Karpas-422 (cell line): ENCODE measurements at regions not wholly inside any gene's neighbourhood (a gene's known extent, or its start where the extent isn't known, plus 50 kb on each side); places are given as distances from the start of the nearest gene placed in this dataset.
A peak's percentile ranks its signal among the peaks of the same experiment; 100 is the strongest.

Experiments
- DNase-seq: peaks from one replicate; pipeline ENCODE4 v3.0.0-alpha.2; 2015
- H2AFZ ChIP-seq: fragments of 200-600 bp; sonication (generic); 2 replicates; pipeline ENCODE4 v1.6.1; 2014; ENCODE audit warnings: antibody characterized with exemption, low read length, mixed read lengths
- H3K27ac ChIP-seq: fragments of 200-600 bp; sonication (generic); 2 replicates; pipeline ENCODE4 v1.5.1; 2014; ENCODE audit warnings: mild to moderate bottlenecking, low read length, moderate library complexity
- H3K27me3 ChIP-seq: fragments of 200-600 bp; sonication (generic); 2 replicates; pipeline ENCODE4 v1.6.1; 2014; ENCODE audit warnings: low read length, mixed read lengths
- H3K36me3 ChIP-seq: fragments of 200-600 bp; sonication (generic); 2 replicates; pipeline ENCODE4 v1.6.1; 2014; ENCODE audit warnings: low read length, mixed read lengths; ENCODE audit not compliant: insufficient read depth
- H3K4me1 ChIP-seq: fragments of 200-600 bp; sonication (generic); 2 replicates; pipeline ENCODE4 v1.6.1; 2014; ENCODE audit warnings: mild to moderate bottlenecking, low read length, mixed read lengths
- H3K4me2 ChIP-seq: fragments of 200-600 bp; sonication (generic); 2 replicates; pipeline ENCODE4 v1.6.1; 2014; ENCODE audit warnings: low read length, low read depth, mild to moderate bottlenecking; ENCODE audit not compliant: poor library complexity, severe bottlenecking
- H3K4me3 ChIP-seq: fragments of 200-600 bp; sonication (generic); 2 replicates; pipeline ENCODE4 v1.5.1; 2014; ENCODE audit warnings: mild to moderate bottlenecking, antibody characterized with exemption, low read length, mixed read lengths
- H3K79me2 ChIP-seq: fragments of 200-600 bp; sonication (generic); 2 replicates; pipeline ENCODE4 v1.6.1; 2014; ENCODE audit warnings: mild to moderate bottlenecking, low read length, mixed read lengths
- H3K9ac ChIP-seq: fragments of 200-600 bp; sonication (generic); 2 replicates; pipeline ENCODE4 v1.6.0; 2014; ENCODE audit warnings: low read length
- H3K9me2 ChIP-seq: fragments of 200-600 bp; sonication (generic), shearing (Covaris generic); replicated peaks from 2 replicates; pipeline ENCODE4 v1.6.0; 2014; ENCODE audit warnings: mild to moderate bottlenecking, low read length, moderate library complexity; ENCODE audit not compliant: insufficient read depth
- H3K9me3 ChIP-seq: fragments of 300-700, 200-600 bp; sonication (generic); 2 replicates; pipeline ENCODE4 v1.6.1; 2014; ENCODE audit warnings: low read length, mixed read lengths
- H4K20me1 ChIP-seq: fragments of 200-600 bp; sonication (generic); 2 replicates; pipeline ENCODE4 v1.6.1; 2014; ENCODE audit warnings: mild to moderate bottlenecking, antibody characterized with exemption, low read length, low read depth; ENCODE audit not compliant: insufficient read depth

DNA sequence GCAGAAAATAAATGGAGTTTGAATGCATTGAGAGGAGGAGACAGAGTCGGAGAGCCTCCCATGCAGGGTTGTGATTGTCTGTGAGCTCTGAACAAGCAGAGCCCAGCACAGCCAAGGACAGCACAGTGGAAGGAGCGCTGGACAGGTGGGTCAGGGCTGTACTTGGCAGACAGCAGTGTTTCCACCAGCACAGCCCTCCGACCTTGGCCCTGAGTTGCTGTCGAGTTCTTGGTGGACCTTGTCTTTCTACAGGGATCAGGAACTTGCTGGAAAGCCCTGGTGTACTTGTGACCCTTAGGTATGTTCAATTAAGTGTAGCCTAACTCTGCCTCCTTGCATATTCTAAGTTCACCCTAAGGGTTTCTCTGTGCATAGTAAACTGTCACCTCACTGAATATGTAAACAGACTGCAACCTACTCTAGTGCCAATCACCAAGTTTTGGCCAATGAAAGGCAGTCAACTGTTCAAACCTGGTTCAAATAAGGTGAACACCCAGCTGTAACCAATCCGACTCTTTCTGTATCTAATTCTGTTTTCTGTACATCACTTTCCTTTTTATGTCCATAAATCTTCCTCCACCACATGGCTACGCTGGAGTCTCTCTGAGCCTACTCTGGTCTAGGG is 86.6 kb upstream of the SLC25A33 start:
- Histone ChIP-seq H3K4me1 (peaks cover 12% of the 10 kb centered on the region), H3K9me2 (no peaks in the 10 kb centered on the region), H3K36me3 (no peaks in the 10 kb centered on the region), H3K4me3 (no peak overlapping the region), H3K4me2 (no peak overlapping the region), H3K79me2 (no peaks in the 10 kb centered on the region), H3K27ac (no peak overlapping the region), H4K20me1 (no peaks in the 10 kb centered on the region), H3K9ac (no peak overlapping the region), H3K27me3 (no peaks in the 10 kb centered on the region), H3K9me3 (no peaks in the 10 kb centered on the region), H2AFZ (no peak overlapping the region)
- DNase-seq = no peak

DNA sequence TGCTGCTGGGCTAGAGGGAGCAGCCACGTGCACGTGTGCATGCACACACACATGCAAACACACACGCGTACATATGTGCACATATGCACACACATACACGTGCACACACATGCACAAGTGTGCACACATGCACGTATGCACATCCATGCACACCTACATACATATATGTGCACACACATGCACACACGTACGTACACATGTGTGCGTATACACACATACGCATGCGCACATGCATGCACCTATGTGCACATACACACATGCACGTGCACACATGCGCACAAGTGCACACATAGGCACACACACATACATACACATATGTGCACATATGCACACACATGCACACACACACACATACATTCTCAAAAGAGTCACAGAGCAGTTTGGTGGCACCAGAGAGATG is 85.9 kb upstream of the SLC25A33 start:
- H2AFZ ChIP-seq = no peak overlapping the region
- H3K9ac ChIP-seq = no peak overlapping the region
- H3K36me3 ChIP-seq = no peaks in the 10 kb centered on the region
- no peak for DNase-seq
- H3K9me2 ChIP-seq = no peaks in the 10 kb centered on the region
- H3K4me2 ChIP-seq = no peak overlapping the region
- H3K27ac ChIP-seq = no peak overlapping the region
- H3K4me1 ChIP-seq = peaks cover 12% of the 10 kb centered on the region
- no peaks in the 10 kb centered on the region for H3K79me2 ChIP-seq
- no peaks in the 10 kb centered on the region for H4K20me1 ChIP-seq
- H3K27me3 ChIP-seq = no peaks in the 10 kb centered on the region
- no peak overlapping the region for H3K4me3 ChIP-seq
- H3K9me3 ChIP-seq = no peaks in the 10 kb centered on the region

DNA sequence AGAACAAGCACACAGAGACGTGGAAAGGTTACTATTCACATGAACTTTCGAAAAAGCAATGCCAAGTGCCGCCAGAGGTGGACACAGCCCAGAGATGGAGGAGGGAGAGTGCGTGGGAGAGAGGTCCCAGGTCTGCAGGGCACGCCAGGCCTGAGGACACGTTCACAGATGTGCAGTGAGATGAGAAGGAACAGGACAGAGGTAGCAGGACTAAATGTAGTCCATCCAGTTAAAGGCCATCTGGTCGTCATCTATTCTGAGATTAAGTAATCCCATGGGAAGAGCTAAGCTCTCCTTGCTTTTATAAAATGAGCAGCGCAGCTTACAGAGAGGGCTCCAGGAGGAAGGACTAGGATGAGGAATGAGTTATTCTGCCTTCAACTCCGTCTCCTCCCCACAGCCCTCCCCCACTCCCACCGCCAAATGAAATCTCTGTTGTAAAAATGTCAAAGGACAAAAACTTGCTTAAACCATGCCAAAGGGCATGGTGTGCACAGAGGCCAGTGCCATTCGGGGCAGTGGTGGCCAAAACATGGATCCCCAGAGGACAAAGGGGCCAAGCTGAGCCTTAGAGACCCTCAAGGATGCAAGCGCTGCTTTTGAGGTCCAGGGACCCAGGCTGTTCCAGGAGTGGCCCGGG is 85.4 kb upstream of the SLC25A33 start:
- Histone ChIP-seq H3K79me2 (no peaks in the 10 kb centered on the region), H3K9me3 (no peaks in the 10 kb centered on the region), H3K4me2 (no peak overlapping the region), H3K27me3 (no peaks in the 10 kb centered on the region), H4K20me1 (no peaks in the 10 kb centered on the region), H2AFZ (no peak overlapping the region), H3K36me3 (no peaks in the 10 kb centered on the region), H3K9ac (no peak overlapping the region), H3K4me1 (peaks cover 12% of the 10 kb centered on the region), H3K4me3 (no peak overlapping the region), H3K9me2 (no peaks in the 10 kb centered on the region), H3K27ac (no peak overlapping the region)
- no peak for DNase-seq

DNA sequence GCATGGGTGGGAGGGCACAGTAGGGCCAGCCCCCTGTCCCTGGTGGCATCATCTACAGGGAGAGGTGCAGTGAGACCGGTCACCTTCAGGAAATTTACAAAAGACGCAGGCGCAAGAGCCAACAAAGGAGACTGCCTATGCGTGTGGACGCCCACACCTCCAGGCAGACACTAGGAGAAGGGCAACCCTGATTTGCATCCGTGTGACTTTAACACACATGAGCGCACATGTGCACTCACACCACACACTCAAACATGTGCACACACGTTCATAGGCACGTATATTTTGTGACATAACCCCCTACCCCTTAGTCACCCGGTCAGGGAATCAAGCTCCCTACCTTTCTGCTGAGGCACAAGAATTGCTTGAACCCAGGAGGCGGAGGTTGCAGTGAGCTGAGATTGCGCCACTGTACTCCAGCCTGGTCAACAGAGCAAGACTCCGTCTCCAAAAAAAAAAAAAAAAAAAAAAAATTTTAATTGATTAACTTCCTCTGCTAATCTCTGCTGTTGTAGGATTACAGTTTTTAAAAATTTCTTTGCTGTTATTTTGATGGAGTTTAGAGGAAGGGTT is 84.7 kb upstream of the SLC25A33 start:
- Histone ChIP-seq H3K4me3 (no peak overlapping the region), H3K79me2 (no peaks in the 10 kb centered on the region), H3K36me3 (no peaks in the 10 kb centered on the region), H2AFZ (no peak overlapping the region), H3K4me1 (peaks cover 12% of the 10 kb centered on the region), H3K27ac (no peak overlapping the region), H3K4me2 (no peak overlapping the region), H4K20me1 (no peaks in the 10 kb centered on the region), H3K9me2 (no peaks in the 10 kb centered on the region), H3K9me3 (no peaks in the 10 kb centered on the region), H3K27me3 (no peaks in the 10 kb centered on the region), H3K9ac (no peak overlapping the region)
- DNase-seq = no peak

DNA sequence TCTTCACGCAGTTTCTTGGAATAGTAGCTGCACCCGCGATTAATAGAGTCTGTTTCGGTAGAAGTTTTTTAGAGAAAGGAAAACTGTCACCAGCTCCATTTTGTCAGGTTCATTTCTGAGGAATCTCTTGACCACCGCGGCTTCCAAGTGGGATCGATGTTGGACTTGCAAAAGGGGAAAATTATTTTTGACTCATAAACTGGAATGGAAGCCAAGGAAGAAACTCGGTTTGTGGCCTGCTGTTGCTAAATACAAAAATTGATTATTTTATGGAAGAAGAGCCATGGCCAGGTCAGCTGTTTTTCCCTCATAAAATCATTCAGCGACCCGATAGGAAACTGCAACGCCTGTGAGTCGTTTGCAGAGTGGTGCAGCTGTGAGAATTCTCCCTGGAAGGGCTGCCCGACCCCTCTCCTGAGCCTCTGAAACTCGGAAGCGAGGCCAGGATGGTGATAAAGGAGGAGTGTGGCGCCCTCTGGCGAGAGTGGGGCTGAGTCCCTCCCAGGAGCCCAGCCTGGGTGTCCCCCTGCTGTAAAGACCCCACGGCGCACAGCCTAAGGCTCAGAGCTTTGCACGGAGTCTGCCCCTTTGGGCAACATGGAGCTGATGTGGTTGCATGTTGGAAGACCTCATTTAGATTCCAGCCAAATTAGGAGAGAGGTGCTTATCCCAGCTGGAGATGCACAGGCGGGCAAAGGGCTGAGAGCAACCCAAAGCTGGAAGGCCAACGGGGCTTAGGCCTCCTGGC is 83.6 kb upstream of the SLC25A33 start:
- no peaks in the 10 kb centered on the region for H3K9me3 ChIP-seq
- H3K36me3 ChIP-seq = no peaks in the 10 kb centered on the region
- H3K4me3 ChIP-seq = no peak overlapping the region
- no peaks in the 10 kb centered on the region for H4K20me1 ChIP-seq
- H3K27ac ChIP-seq = no peak overlapping the region
- no peak overlapping the region for H2AFZ ChIP-seq
- H3K4me2 ChIP-seq = no peak overlapping the region
- H3K27me3 ChIP-seq = no peaks in the 10 kb centered on the region
- no peak overlapping the region for H3K9ac ChIP-seq
- no peaks in the 10 kb centered on the region for H3K9me2 ChIP-seq
- peak; percentile 80 for DNase-seq
- H3K4me1 ChIP-seq = peaks cover 12% of the 10 kb centered on the region
- no peaks in the 10 kb centered on the region for H3K79me2 ChIP-seq

DNA sequence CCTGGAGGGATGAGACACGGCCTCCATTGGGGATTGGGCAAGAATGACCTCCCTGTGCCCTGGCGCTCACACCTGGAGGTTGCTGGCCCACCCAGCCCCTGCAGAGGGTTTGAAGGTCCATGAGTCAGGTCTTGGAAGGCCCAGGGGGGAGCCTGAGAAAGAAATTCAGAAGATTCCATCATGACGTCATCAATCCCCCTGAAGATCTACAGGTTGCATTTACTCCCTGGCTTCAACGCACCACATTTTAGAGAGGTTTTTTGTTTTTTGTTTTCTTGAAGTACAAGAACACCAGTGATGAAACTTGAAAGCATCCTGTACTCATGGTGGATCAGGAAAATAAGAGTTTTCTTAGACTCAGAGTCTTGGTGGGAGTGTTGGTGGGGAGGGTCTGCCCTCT is 82.4 kb upstream of the SLC25A33 start:
- Histone ChIP-seq H3K27me3 (no peaks in the 10 kb centered on the region), H3K4me2 (no peak overlapping the region), H3K36me3 (no peaks in the 10 kb centered on the region), H2AFZ (no peak overlapping the region), H3K27ac (no peak overlapping the region), H3K4me3 (no peak overlapping the region), H3K79me2 (no peaks in the 10 kb centered on the region), H3K9me3 (no peaks in the 10 kb centered on the region), H4K20me1 (no peaks in the 10 kb centered on the region), H3K9me2 (no peaks in the 10 kb centered on the region), H3K4me1 (peaks cover 12% of the 10 kb centered on the region), H3K9ac (no peak overlapping the region)
- no peak for DNase-seq

DNA sequence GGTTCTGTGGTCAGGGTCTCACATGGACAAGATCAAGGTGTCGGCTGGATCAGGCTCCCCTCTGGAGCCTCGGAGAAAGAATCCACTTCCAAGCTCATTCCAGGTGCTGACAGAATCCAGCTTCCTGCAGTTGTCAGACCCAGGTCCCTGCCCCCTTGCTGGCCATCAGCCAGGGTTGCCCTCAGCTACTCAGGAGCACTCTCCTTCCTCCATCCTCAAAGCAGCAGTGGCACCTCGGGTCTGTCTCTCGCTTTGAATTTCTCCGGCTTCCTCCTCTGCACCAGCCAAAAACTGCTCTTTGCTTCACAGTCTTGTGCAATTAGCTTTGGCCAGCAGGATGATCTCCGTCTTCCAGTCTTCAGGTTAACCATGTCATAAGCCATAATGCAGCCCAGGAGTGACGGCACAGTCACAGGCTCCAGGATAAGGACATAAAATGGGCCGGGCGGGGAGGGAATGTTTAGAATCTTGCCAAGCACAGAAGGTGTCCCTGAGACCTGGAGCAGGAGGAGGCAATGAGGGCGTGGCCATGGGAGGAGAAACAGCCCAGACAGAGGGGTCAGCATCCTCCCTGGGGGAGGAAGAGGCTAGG is 79.4 kb upstream of the SLC25A33 start:
- no peak for DNase-seq
- Histone ChIP-seq H2AFZ (no peak overlapping the region), H3K27me3 (no peaks in the 10 kb centered on the region), H3K4me1 (no peaks in the 10 kb centered on the region), H3K9me2 (no peaks in the 10 kb centered on the region), H4K20me1 (no peaks in the 10 kb centered on the region), H3K9ac (no peak overlapping the region), H3K4me2 (no peak overlapping the region), H3K36me3 (no peaks in the 10 kb centered on the region), H3K79me2 (no peaks in the 10 kb centered on the region), H3K27ac (no peak overlapping the region), H3K4me3 (no peak overlapping the region), H3K9me3 (no peaks in the 10 kb centered on the region)

DNA sequence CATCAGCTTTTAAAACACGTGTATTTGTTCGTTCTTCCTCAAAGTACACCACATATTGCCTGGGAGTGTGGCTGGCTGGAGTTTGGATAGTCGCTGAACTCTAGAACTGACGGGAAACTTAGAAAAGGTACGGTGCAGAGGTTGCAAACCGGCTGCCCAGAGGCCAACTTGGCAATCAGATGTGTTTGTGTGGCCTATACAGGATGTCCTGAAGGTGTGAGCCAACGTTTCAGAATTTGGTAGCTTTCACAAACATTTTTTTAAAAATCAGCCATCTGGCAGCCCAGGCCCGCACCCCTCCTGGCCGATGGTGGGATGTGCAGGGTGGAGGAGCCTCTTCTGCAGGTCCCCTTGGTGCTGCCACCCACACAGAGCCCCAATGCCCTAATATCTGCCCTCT is 73.6 kb upstream of the SLC25A33 start:
- H4K20me1 ChIP-seq = no peaks in the 10 kb centered on the region
- H3K9me3 ChIP-seq = no peaks in the 10 kb centered on the region
- H3K27me3 ChIP-seq = no peaks in the 10 kb centered on the region
- no peak overlapping the region for H3K27ac ChIP-seq
- no peak overlapping the region for H3K4me2 ChIP-seq
- no peaks in the 10 kb centered on the region for H3K79me2 ChIP-seq
- H3K4me1 ChIP-seq = no peaks in the 10 kb centered on the region
- H3K36me3 ChIP-seq = no peaks in the 10 kb centered on the region
- H3K4me3 ChIP-seq = no peak overlapping the region
- DNase-seq = no peak
- no peaks in the 10 kb centered on the region for H3K9me2 ChIP-seq
- H2AFZ ChIP-seq = no peak overlapping the region
- no peak overlapping the region for H3K9ac ChIP-seq
